ENCODE measurements at regions not wholly inside any gene's neighbourhood (a gene's known extent, or its start where the extent isn't known, plus 50 kb on each side); places are given as distances from the start of the nearest gene placed in this dataset.

- Histone ChIP-seq H3K36me3 (ENCODE audit: control insufficient read depth in 1 of 2, insufficient read depth in 2 of 2, low read length in 2 of 2) (no peaks in the 10 kb centered on the region), H3K27ac (ENCODE audit: low read depth, low read length) (no peak overlapping the region), H3K9ac (ENCODE audit: low read depth in 1 of 2, low read length in 2 of 2) (no peak overlapping the region), H3K9me3 (ENCODE audit: control insufficient read depth in 1 of 2, low read length in 2 of 2) (no peaks in the 10 kb centered on the region), H3K27me3 (ENCODE audit: control insufficient read depth in 1 of 2, insufficient read depth in 2 of 2, low read length in 2 of 2) (no peaks in the 10 kb centered on the region), H3K4me3 (ENCODE audit: low read depth in 1 of 2, low read length in 2 of 2) (no peak overlapping the region), H3K4me1 (ENCODE audit: control insufficient read depth in 1 of 2, insufficient read depth in 2 of 2, low read length in 2 of 2) (no peaks in the 10 kb centered on the region)
Measured at GRCh38 chr18:26794230-26795101, 71.0 kb downstream of the AQP4 start.

GRCh38 chr18:26792661-26793060 is 72.8 kb downstream of the AQP4 start:
- Histone ChIP-seq H3K4me3 (ENCODE audit: low read depth in 1 of 2, low read length in 2 of 2) (no peak overlapping the region), H3K9me3 (ENCODE audit: control insufficient read depth in 1 of 2, low read length in 2 of 2) (no peaks in the 10 kb centered on the region), H3K27me3 (ENCODE audit: control insufficient read depth in 1 of 2, insufficient read depth in 2 of 2, low read length in 2 of 2) (no peaks in the 10 kb centered on the region), H3K36me3 (ENCODE audit: control insufficient read depth in 1 of 2, insufficient read depth in 2 of 2, low read length in 2 of 2) (no peaks in the 10 kb centered on the region), H3K27ac (ENCODE audit: low read depth, low read length) (no peak overlapping the region), H3K9ac (ENCODE audit: low read depth in 1 of 2, low read length in 2 of 2) (no peak overlapping the region), H3K4me1 (ENCODE audit: control insufficient read depth in 1 of 2, insufficient read depth in 2 of 2, low read length in 2 of 2) (no peaks in the 10 kb centered on the region)

GRCh38 chr18:26791676-26792075 is 73.8 kb downstream of the AQP4 start:
- Histone ChIP-seq H3K27ac (ENCODE audit: low read depth, low read length) (no peak overlapping the region), H3K9me3 (ENCODE audit: control insufficient read depth in 1 of 2, low read length in 2 of 2) (no peaks in the 10 kb centered on the region), H3K27me3 (ENCODE audit: control insufficient read depth in 1 of 2, insufficient read depth in 2 of 2, low read length in 2 of 2) (no peaks in the 10 kb centered on the region), H3K4me1 (ENCODE audit: control insufficient read depth in 1 of 2, insufficient read depth in 2 of 2, low read length in 2 of 2) (no peaks in the 10 kb centered on the region), H3K36me3 (ENCODE audit: control insufficient read depth in 1 of 2, insufficient read depth in 2 of 2, low read length in 2 of 2) (no peaks in the 10 kb centered on the region), H3K4me3 (ENCODE audit: low read depth in 1 of 2, low read length in 2 of 2) (no peak overlapping the region), H3K9ac (ENCODE audit: low read depth in 1 of 2, low read length in 2 of 2) (no peak overlapping the region)

- no peaks in the 10 kb centered on the region for H3K27me3 ChIP-seq (ENCODE audit: control insufficient read depth in 1 of 2, insufficient read depth in 2 of 2, low read length in 2 of 2)
- H3K4me1 ChIP-seq (ENCODE audit: control insufficient read depth in 1 of 2, insufficient read depth in 2 of 2, low read length in 2 of 2): no peaks in the 10 kb centered on the region
- no peaks in the 10 kb centered on the region for H3K9me3 ChIP-seq (ENCODE audit: control insufficient read depth in 1 of 2, low read length in 2 of 2)
- H3K36me3 ChIP-seq (ENCODE audit: control insufficient read depth in 1 of 2, insufficient read depth in 2 of 2, low read length in 2 of 2): no peaks in the 10 kb centered on the region
- no peak overlapping the region for H3K27ac ChIP-seq (ENCODE audit: low read depth, low read length)
- no peak overlapping the region for H3K9ac ChIP-seq (ENCODE audit: low read depth in 1 of 2, low read length in 2 of 2)
- no peak overlapping the region for H3K4me3 ChIP-seq (ENCODE audit: low read depth in 1 of 2, low read length in 2 of 2)
Measured at GRCh38 chr18:26784599-26784998, 80.9 kb downstream of the AQP4 start.

GRCh38 chr18:26783170-26783569 is 82.3 kb downstream of the AQP4 start:
- H3K9me3 ChIP-seq (ENCODE audit: control insufficient read depth in 1 of 2, low read length in 2 of 2): no peaks in the 10 kb centered on the region
- H3K4me1 ChIP-seq (ENCODE audit: control insufficient read depth in 1 of 2, insufficient read depth in 2 of 2, low read length in 2 of 2): no peaks in the 10 kb centered on the region
- no peak overlapping the region for H3K4me3 ChIP-seq (ENCODE audit: low read depth in 1 of 2, low read length in 2 of 2)
- no peak overlapping the region for H3K27ac ChIP-seq (ENCODE audit: low read depth, low read length)
- H3K36me3 ChIP-seq (ENCODE audit: control insufficient read depth in 1 of 2, insufficient read depth in 2 of 2, low read length in 2 of 2): no peaks in the 10 kb centered on the region
- H3K9ac ChIP-seq (ENCODE audit: low read depth in 1 of 2, low read length in 2 of 2): no peak overlapping the region
- no peaks in the 10 kb centered on the region for H3K27me3 ChIP-seq (ENCODE audit: control insufficient read depth in 1 of 2, insufficient read depth in 2 of 2, low read length in 2 of 2)

- H3K9ac ChIP-seq (ENCODE audit: low read depth in 1 of 2, low read length in 2 of 2): no peak overlapping the region
- no peaks in the 10 kb centered on the region for H3K36me3 ChIP-seq (ENCODE audit: control insufficient read depth in 1 of 2, insufficient read depth in 2 of 2, low read length in 2 of 2)
- H3K9me3 ChIP-seq (ENCODE audit: control insufficient read depth in 1 of 2, low read length in 2 of 2): no peaks in the 10 kb centered on the region
- H3K4me1 ChIP-seq (ENCODE audit: control insufficient read depth in 1 of 2, insufficient read depth in 2 of 2, low read length in 2 of 2): no peaks in the 10 kb centered on the region
- no peaks in the 10 kb centered on the region for H3K27me3 ChIP-seq (ENCODE audit: control insufficient read depth in 1 of 2, insufficient read depth in 2 of 2, low read length in 2 of 2)
- no peak overlapping the region for H3K4me3 ChIP-seq (ENCODE audit: low read depth in 1 of 2, low read length in 2 of 2)
- no peak overlapping the region for H3K27ac ChIP-seq (ENCODE audit: low read depth, low read length)
Measured at GRCh38 chr18:26780520-26781325, 84.8 kb downstream of the AQP4 start.

- no peak overlapping the region for H3K27ac ChIP-seq (ENCODE audit: low read depth, low read length)
- H3K27me3 ChIP-seq (ENCODE audit: control insufficient read depth in 1 of 2, insufficient read depth in 2 of 2, low read length in 2 of 2): peaks cover 0 to 3% of the 10 kb centered on the region in 2 donors
- H3K36me3 ChIP-seq (ENCODE audit: control insufficient read depth in 1 of 2, insufficient read depth in 2 of 2, low read length in 2 of 2): no peaks in the 10 kb centered on the region
- H3K4me1 ChIP-seq (ENCODE audit: control insufficient read depth in 1 of 2, insufficient read depth in 2 of 2, low read length in 2 of 2): no peaks in the 10 kb centered on the region
- H3K9me3 ChIP-seq (ENCODE audit: control insufficient read depth in 1 of 2, low read length in 2 of 2): no peaks in the 10 kb centered on the region
- H3K9ac ChIP-seq (ENCODE audit: low read depth in 1 of 2, low read length in 2 of 2): no peak overlapping the region
- H3K4me3 ChIP-seq (ENCODE audit: low read depth in 1 of 2, low read length in 2 of 2): no peak overlapping the region
Measured at GRCh38 chr18:26778054-26778393, 87.5 kb downstream of the AQP4 start.

GRCh38 chr18:26777351-26778053 is 88.0 kb downstream of the AQP4 start:
- H3K9ac ChIP-seq (ENCODE audit: low read depth in 1 of 2, low read length in 2 of 2): no peak overlapping the region

GRCh38 chr18:26772691-26773090 is 92.8 kb downstream of the AQP4 start:
- Histone ChIP-seq H3K9me3 (ENCODE audit: control insufficient read depth in 1 of 2, low read length in 2 of 2) (no peaks in the 10 kb centered on the region), H3K4me3 (ENCODE audit: low read depth in 1 of 2, low read length in 2 of 2) (no peak overlapping the region), H3K9ac (ENCODE audit: low read depth in 1 of 2, low read length in 2 of 2) (no peak overlapping the region), H3K27me3 (ENCODE audit: control insufficient read depth in 1 of 2, insufficient read depth in 2 of 2, low read length in 2 of 2) (peaks cover 0 to 3% of the 10 kb centered on the region in 2 donors), H3K36me3 (ENCODE audit: control insufficient read depth in 1 of 2, insufficient read depth in 2 of 2, low read length in 2 of 2) (no peaks in the 10 kb centered on the region), H3K4me1 (ENCODE audit: control insufficient read depth in 1 of 2, insufficient read depth in 2 of 2, low read length in 2 of 2) (no peaks in the 10 kb centered on the region), H3K27ac (ENCODE audit: low read depth, low read length) (no peak overlapping the region)

More at GRCh38 chr18:26777351-26778053, 88.0 kb downstream of the AQP4 start:
- H3K9me3 ChIP-seq (ENCODE audit: control insufficient read depth in 1 of 2, low read length in 2 of 2): no peaks in the 10 kb centered on the region
- H3K4me1 ChIP-seq (ENCODE audit: control insufficient read depth in 1 of 2, insufficient read depth in 2 of 2, low read length in 2 of 2): no peaks in the 10 kb centered on the region
- H3K4me3 ChIP-seq (ENCODE audit: low read depth in 1 of 2, low read length in 2 of 2): no peak overlapping the region
- H3K36me3 ChIP-seq (ENCODE audit: control insufficient read depth in 1 of 2, insufficient read depth in 2 of 2, low read length in 2 of 2): no peaks in the 10 kb centered on the region
- H3K27ac ChIP-seq (ENCODE audit: low read depth, low read length): no peak overlapping the region
- H3K27me3 ChIP-seq (ENCODE audit: control insufficient read depth in 1 of 2, insufficient read depth in 2 of 2, low read length in 2 of 2): peaks cover 0 to 3% of the 10 kb centered on the region in 2 donors

GRCh38 chr18:26771524-26771923 is 94.0 kb downstream of the AQP4 start:
- Histone ChIP-seq H3K9me3 (ENCODE audit: control insufficient read depth in 1 of 2, low read length in 2 of 2) (peaks cover 0 to 4% of the 10 kb centered on the region in 2 donors), H3K4me3 (ENCODE audit: low read depth in 1 of 2, low read length in 2 of 2) (no peak overlapping the region), H3K4me1 (ENCODE audit: control insufficient read depth in 1 of 2, insufficient read depth in 2 of 2, low read length in 2 of 2) (no peaks in the 10 kb centered on the region), H3K9ac (ENCODE audit: low read depth in 1 of 2, low read length in 2 of 2) (no peak overlapping the region), H3K27ac (ENCODE audit: low read depth, low read length) (no peak overlapping the region), H3K36me3 (ENCODE audit: control insufficient read depth in 1 of 2, insufficient read depth in 2 of 2, low read length in 2 of 2) (no peaks in the 10 kb centered on the region), H3K27me3 (ENCODE audit: control insufficient read depth in 1 of 2, insufficient read depth in 2 of 2, low read length in 2 of 2) (peaks cover 0 to 3% of the 10 kb centered on the region in 2 donors)

Measured in duodenal mucosa (tissue), 2 donors.